HG03108 (cell line): ENCODE measurements at regions not wholly inside any gene's neighbourhood (a gene's known extent, or its start where the extent isn't known, plus 50 kb on each side); places are given as distances from the start of the nearest gene placed in this dataset.
"Not testable (repeated sequence)": the region's sequence is repeated elsewhere in the genome, so short reads cannot be mapped to it uniquely, and the experiment has no call there.

ENCODE experiments used
- ATAC-seq: cut with Tn5 transposase; IDR thresholded peaks from one replicate; pipeline ENCODE4 v1.9.1; 2021; ENCODE audit warnings: moderate library complexity; ENCODE audit not compliant: unreplicated experiment

- ATAC-seq: no peak
Measured at GRCh38 chr11:29628609-29629008, 388.2 kb downstream of the KCNA4 start.

- no peak for ATAC-seq
Measured at GRCh38 chr11:29627541-29627940, 389.3 kb downstream of the KCNA4 start.

GRCh38 chr11:29623144-29623722, 393.6 kb downstream of the KCNA4 start:
- no peak for ATAC-seq

- ATAC-seq: no peak
Measured at GRCh38 chr11:29616611-29617010, 400.2 kb downstream of the KCNA4 start.

- no peak for ATAC-seq
Measured at GRCh38 chr11:29612423-29612822, 404.4 kb downstream of the KCNA4 start.

GRCh38 chr11:29606330-29607031, 410.3 kb downstream of the KCNA4 start:
- no peak for ATAC-seq

GRCh38 chr11:29600151-29600575, 416.7 kb downstream of the KCNA4 start:
- not testable (repeated sequence) for ATAC-seq

- ATAC-seq: no peak
Measured at GRCh38 chr11:29584342-29584741, 432.5 kb downstream of the KCNA4 start.

- no peak for ATAC-seq
Measured at GRCh38 chr11:29578806-29579205, 438.0 kb downstream of the KCNA4 start.

GRCh38 chr11:29564486-29564885, 452.3 kb downstream of the KCNA4 start:
- no peak for ATAC-seq

- ATAC-seq: no peak
Measured at GRCh38 chr11:29562183-29562582, 454.6 kb downstream of the KCNA4 start.

GRCh38 chr11:29553990-29554389, 462.8 kb downstream of the KCNA4 start:
- no peak for ATAC-seq

- ATAC-seq: no peak
Measured at GRCh38 chr11:29538339-29539036, 478.3 kb downstream of the KCNA4 start.

GRCh38 chr11:29534836-29535235, 482.0 kb downstream of the KCNA4 start:
- no peak for ATAC-seq

- ATAC-seq: no peak
Measured at GRCh38 chr11:29530961-29531360, 485.9 kb downstream of the KCNA4 start.

- ATAC-seq: no peak
Measured at GRCh38 chr11:29527391-29527936, 489.4 kb downstream of the KCNA4 start.

- no peak for ATAC-seq
Measured at GRCh38 chr11:29518389-29519174, 498.2 kb downstream of the KCNA4 start.

GRCh38 chr11:29511394-29511793, 505.4 kb downstream of the KCNA4 start:
- ATAC-seq: no peak

GRCh38 chr11:29507376-29507775, 509.5 kb downstream of the KCNA4 start:
- no peak for ATAC-seq

- no peak for ATAC-seq
Measured at GRCh38 chr11:29495676-29496075, 521.2 kb downstream of the KCNA4 start.

GRCh38 chr11:29490938-29491337, 525.9 kb downstream of the KCNA4 start:
- no peak for ATAC-seq
